ENCODE measurements at regions not wholly inside any gene's neighbourhood (a gene's known extent, or its start where the extent isn't known, plus 50 kb on each side); places are given as distances from the start of the nearest gene placed in this dataset.

DNA sequence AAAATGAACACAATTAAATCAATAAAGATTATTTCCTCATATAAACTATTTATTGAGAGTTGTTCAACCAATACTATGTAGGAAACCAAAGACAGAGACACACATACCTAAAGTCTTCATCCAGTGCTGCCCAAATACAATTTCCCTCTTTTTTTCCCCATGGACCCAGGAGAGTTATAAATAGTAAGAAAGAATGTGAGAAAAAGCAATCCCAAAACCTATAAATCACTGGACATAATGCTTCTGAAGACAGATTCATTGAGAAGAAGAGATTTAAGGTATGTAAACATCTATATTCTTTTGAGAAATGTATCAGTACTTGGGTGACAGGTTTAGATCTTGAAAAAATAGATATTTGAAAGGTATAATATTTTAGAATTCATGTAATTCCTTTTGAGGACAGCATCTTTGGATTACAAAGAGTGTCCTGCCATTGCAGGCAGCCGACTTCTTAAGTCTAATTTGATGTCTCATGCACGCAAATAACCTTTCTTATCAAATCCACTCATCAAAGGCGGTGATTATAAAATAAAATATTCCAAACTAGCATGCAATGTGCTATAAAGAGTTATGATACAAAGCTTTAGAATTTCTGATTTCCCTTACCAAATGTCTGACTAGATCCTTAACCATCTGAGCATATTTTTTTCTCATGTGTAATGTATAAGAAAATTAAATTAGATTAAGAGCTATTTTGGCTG lies 739.4 kb downstream of the LIG4 start:
- no peak for DNase-seq (ENCODE audit: low read depth in 2 of 2)

DNA sequence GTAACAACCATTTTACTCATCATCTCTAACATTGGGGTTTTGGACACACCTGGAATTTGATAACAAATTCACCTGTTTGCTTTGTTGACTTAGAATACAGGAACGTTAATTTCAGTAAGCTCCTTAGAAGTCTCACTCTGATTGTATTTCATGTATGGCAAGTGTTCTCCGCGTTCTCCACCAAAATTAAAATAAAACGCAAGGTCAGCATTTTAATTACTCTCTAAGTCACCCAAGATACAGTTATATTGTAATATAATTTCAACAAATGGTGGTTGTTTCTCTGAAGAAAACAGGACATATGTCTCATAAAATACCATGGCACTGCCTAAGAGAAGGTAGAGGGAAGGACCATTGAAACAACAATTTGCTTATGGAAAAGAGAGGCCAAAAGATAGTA lies 742.1 kb downstream of the LIG4 start:
- DNase-seq (ENCODE audit: low read depth in 2 of 2): no peak

DNA sequence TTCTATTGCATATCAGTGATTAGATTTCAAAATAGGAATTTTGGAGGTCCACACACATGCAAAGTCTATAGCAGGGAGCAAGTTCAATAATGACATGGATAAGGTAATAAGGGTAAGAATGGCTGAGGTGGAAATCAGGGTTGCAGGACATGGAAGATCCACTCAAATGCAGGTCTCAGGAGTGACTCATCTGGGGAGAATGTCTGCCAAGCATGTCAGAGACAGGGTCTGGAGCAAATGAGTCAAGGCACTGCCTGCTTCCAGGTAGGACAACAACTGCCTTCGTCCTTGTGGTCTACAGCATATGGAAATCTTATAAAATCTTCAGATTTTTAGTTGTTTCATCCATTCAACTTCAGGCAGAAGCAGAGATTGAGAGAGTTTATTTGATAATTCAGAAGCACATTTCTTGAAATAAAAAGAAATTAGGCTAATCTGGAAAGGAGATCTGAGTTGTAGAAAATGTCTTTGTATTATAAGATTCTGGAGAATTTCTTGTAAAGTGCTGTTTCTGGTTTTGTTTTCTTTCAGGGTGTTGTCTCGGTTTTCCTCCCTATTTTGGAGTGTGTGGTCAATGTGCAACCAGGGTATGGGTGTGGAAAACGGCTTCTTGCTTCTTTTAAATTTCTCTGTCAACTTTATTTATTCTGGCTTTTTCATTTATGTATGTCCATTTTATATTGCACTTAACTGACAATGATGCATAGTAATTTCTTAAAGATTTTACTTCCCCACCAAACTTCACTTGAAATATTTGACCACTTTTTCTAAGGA lies 748.8 kb downstream of the LIG4 start:
- DNase-seq (ENCODE audit: low read depth in 2 of 2): no peak

- no peak for DNase-seq (ENCODE audit: low read depth in 2 of 2)
These were observed 752.8 kb downstream of the LIG4 start for GRCh38 chr13:107462501-107462900.

GRCh38 chr13:107461751-107462150 lies 753.6 kb downstream of the LIG4 start:
- DNase-seq (ENCODE audit: low read depth in 2 of 2): no peak

DNA sequence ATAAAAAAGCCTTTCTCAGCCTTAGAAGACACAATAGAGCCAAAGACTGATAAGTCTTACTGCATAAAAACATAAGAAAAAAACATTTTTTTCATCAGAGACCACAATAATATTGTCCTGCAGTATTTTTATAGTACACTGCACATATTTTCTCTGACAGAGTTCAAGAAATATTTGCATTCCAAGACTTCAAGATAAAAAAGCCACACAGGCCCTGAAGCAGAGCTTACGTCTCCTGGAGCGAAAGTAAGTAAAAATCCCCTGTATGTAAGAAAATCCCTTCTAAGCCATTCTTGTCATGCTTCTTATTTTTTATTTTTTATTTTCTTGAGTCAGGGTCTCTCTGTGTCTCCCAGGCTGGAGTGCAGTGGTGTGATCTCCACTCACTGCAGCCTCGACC lies 755.9 kb downstream of the LIG4 start:
- no peak for DNase-seq (ENCODE audit: low read depth in 2 of 2)

- no peak for DNase-seq (ENCODE audit: low read depth in 2 of 2)
These were observed 757.1 kb downstream of the LIG4 start for GRCh38 chr13:107458269-107458668.

DNA sequence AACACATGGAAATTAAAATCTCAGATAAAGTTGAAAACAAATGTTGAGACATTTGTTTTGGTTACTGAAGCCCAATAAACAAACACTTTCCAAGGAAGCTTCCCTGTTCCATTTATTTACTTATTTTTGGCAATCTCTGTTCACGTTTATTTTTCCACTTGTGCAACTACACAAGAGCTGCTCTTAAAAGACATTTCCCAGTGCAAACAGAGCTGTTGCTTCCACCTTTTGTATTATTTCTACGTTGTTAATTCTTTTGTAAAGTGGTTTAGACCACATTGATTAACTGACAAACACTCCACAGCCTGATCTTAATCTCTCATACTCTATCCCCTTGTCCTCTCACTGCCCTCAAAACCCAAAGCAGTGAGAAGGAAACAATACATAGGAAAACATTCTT lies 757.6 kb downstream of the LIG4 start:
- no peak for DNase-seq (ENCODE audit: low read depth in 2 of 2)

- no peak for DNase-seq (ENCODE audit: low read depth in 2 of 2)
These were observed 758.9 kb downstream of the LIG4 start for GRCh38 chr13:107456431-107456830.

DNA sequence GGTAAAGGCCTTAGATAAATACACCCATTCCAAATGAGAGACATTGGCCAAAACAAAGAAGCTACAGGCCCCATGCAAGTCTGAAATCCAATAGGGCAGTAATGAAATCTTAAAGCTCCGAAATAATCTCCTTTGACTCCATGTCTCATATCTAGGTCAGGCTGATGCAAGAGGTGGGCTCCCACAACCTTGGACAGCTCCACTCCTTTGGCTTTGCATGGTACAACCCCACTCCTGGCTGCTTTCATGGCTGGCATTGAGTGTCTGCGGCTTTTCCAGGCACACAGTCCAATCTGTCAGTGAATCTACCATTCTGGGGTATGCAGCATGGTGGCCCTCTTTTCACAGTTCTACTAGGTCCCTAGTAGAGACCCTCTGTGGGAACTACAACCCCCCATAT lies 762.5 kb downstream of the LIG4 start:
- DNase-seq (ENCODE audit: low read depth in 2 of 2): no peak

GRCh38 chr13:107450931-107451330 lies 764.4 kb downstream of the LIG4 start:
- no peak for DNase-seq (ENCODE audit: low read depth in 2 of 2)

GRCh38 chr13:107450431-107450830 lies 764.9 kb downstream of the LIG4 start:
- DNase-seq (ENCODE audit: low read depth in 2 of 2): no peak

DNA sequence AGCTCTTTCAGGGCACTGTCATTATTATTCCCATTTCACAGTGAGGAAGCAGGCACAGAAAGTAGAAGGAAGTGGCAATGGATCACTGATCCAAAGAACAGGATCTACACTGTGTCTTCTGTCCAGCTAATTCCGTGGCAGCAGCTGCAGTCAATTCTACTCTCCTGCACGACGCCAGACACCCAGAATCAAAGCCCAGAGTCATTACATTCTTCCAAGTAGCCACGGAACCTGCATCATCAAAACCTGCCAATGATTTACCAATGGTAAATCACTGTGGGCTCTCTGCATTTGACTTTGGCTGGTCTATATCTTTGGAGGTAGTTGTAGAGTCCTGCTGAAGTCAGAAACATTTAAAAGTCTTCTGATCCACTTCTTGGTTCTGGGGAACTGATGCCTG lies 767.7 kb downstream of the LIG4 start:
- no peak for DNase-seq (ENCODE audit: low read depth in 2 of 2)

DNA sequence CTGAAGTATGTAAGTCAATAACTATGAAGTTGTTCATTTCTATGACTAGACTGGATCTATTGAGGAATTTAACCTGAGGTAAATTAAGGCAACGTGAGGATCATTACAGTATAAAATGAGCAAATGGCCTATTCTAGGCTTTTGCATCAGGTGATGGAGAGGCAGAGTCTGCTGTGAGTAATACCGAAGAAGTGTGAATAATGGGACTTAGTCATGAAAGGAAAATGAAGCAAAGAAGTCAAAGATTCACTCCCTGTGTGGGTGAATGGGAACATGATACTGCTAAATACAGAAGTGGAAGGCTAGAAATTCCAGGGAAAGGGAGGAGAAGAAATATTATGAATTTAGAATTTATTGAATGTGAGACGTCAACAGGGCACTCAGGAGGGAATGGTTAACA lies 774.1 kb downstream of the LIG4 start:
- no peak for DNase-seq (ENCODE audit: low read depth in 2 of 2)

DNA sequence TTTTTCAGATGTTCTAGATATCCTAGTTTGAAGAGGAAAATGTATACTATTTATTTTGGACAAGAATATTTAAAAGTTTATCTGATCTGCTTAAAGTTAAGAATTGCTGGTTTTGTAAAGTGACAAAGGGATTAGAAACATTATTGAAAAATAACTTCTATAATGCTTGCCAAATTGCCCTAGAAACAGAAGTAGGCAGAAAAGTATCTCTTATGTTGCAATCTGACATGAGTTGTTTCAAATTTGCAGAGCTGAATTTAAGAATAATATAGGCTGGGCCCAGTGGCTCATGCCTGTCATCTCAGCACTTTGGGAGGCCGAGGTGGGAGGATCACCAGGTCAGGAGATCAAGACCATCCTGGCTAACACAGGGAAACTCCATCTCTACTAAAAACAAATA lies 777.1 kb downstream of the LIG4 start:
- no peak for DNase-seq (ENCODE audit: low read depth in 2 of 2)

DNA sequence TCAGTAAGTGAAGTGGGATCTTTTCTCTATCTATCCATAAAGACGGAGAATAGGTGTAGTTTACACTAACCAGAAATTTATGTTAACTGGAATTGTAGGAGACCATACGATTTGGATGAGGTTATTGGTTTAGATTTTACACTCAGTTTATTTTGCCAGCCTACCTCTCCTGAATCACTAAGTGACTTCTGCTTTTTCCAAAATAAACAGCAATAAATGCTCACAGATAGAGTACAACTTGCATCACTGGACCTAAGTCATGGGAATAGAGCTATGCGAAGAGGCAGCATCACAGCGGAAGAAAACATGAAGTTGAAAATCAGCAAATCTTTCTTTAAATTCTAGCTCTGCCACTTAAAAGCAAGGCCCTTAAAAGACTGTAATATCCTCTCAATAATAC lies 781.0 kb downstream of the LIG4 start:
- no peak for DNase-seq (ENCODE audit: low read depth in 2 of 2)

DNA sequence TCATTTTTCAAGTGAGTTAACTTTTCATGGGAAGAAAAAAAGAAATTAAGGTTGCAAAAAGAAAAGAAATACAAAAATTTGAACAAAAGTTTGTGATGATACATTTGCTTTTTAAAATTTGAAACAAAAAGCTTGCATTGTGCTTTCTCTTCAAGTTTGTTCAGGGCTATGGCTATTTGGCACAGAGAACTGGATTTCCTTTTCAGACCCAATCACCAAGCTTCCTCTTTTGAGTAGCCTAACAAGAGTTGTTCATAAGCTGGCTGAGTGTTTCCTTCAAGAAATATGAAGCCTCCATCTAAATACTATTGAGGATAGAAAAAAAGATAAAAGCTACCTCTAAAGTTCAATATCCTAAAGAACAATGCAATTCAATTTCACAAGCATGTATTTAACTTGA lies 787.8 kb downstream of the LIG4 start:
- no peak for DNase-seq (ENCODE audit: low read depth in 2 of 2)

DNA sequence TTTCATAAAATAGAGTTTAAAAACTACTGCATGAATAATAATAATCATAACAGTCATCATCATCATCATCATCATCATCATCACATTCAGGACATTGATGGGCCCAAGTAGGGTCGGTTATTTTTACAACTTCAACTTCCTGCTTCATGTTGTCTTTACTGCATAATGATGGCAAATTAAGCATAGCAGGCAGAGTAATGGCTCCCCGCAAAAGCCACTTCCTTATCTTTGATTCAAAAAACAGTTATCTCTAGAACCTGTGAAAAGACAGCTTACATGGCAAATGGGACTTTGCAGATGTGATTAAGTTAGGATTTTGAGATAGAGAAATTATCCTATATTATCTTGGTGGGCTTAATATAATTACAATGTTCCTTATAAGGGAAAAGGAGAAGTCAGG lies 792.9 kb downstream of the LIG4 start:
- DNase-seq (ENCODE audit: low read depth in 2 of 2): no peak

- DNase-seq (ENCODE audit: low read depth in 2 of 2): no peak
These were observed 793.4 kb downstream of the LIG4 start for GRCh38 chr13:107421951-107422350.

DNA sequence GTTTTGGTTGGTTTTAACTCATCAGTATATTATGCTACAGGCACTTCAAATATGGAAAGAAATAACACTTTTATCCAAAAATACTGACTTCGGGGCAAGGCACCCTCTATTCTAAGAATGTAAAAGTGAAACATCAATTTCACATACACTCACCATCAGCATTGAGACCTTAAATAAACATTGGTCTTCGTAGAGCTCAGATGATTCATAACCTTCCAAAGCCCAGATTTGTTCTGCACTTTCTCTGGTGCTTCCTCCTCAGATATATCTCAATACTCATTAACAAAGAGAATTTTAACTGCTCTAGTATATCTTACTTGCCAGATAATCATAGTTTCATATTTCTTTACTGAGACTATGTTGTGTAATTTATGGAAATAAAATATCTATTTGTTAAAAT lies 794.3 kb downstream of the LIG4 start:
- DNase-seq (ENCODE audit: low read depth in 2 of 2): no peak

- DNase-seq (ENCODE audit: low read depth in 2 of 2): no peak
These were observed 802.3 kb downstream of the LIG4 start for GRCh38 chr13:107413005-107413404.

- DNase-seq (ENCODE audit: low read depth in 2 of 2): no peak
These were observed 808.3 kb downstream of the LIG4 start for GRCh38 chr13:107407074-107407473.

GRCh38 chr13:107395927-107396662 lies 819.2 kb downstream of the LIG4 start:
- no peak for DNase-seq (ENCODE audit: low read depth in 2 of 2)
